Left hindlimb (tissue), 1 donor: ENCODE measurements at regions not wholly inside any gene's neighbourhood (a gene's known extent, or its start where the extent isn't known, plus 50 kb on each side); places are given as distances from the start of the nearest gene placed in this dataset.

Experiments used
- DNase-seq: peaks from one replicate; pipeline ENCODE4 v3.0.0-alpha.2; 2018

DNA sequence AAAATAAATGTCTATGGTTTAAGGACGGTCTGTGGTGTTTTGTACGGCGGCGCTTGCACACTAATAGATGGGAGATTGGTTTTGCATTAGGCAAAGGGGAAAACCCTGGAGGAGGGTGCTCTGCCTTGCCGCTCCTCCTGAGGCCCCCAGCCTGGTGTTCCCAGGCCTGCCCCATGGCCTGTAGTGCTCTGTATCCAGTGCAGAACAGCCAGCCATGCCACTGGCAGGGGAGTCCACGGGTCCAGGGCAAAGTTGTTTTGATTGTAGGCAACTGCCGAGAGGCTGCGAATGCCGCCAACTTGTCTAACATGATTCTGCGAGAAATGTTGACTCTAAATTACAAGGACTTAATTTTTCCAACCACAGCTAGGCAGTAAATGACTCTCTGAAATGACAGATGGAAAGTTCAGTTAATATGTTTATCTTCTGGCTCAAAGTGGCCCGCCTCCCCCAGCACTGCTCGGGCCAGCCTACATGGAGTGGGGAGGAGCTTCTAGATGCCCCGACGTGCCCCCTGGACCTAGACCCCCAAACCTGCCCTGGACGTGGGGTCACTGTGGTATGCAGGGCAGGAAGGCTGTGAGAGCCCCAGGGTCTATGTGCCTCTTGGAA lies 104.6 kb upstream of the GDF10 start:
- no peak for DNase-seq

DNA sequence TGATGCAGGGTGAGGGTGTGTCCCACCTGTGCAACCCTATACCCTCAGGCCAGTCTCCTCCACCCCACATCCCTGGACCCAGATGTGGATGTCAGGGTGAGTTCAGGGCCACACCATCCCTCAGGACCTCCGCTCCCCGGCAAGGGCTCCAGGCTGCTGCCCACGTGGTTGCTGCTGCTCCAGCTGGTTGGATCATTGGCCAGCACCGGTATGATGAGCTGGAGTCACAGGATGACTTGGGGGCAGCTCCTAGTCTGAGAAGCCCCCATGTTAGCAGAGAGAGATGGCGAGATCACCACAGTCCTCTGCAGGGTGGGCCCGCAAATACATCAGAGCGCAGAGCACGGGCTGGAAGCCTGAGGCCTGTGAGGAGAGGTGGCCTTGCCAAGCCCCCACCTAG lies 103.3 kb upstream of the GDF10 start:
- DNase-seq = no peak

DNA sequence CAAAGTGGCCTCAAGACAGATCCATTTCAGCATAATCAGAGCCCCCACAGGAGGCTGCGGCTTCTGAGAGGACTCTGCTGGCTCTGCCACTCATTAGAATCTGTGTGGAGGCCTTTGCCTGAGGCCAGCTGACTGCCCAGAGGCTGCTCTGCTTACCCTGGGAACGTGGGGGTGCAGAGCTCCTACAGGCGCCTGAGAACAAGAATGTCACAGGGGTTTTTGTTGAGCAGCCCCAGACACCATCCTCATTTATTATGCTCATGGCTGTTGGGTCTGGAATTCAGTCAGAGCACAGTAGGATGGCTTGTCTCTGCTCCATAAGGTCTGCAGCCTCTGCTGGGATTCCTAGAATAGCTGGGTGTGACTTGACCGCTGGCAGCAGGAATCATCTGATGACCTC lies 101.8 kb upstream of the GDF10 start:
- DNase-seq = no peak

DNA sequence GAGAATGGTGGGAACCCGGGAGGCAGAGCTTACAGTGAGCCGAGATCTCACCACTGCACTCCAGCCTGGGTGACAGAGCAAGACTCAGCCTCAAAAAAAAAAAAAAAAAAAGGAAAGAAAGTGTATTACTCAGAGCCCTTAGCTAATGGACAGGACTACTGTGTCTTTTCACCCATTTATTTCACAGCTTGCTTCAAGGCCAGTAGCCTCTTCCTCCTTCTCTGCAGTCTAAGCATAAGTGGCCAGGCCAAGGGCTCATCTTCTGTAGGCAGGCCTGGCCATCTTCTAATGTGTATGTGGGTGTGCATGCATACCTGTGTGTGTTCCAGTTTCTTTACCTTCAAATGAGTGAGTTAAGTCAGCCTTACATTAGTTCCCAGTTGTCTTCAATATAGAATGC lies 94.8 kb upstream of the GDF10 start:
- no peak for DNase-seq

DNA sequence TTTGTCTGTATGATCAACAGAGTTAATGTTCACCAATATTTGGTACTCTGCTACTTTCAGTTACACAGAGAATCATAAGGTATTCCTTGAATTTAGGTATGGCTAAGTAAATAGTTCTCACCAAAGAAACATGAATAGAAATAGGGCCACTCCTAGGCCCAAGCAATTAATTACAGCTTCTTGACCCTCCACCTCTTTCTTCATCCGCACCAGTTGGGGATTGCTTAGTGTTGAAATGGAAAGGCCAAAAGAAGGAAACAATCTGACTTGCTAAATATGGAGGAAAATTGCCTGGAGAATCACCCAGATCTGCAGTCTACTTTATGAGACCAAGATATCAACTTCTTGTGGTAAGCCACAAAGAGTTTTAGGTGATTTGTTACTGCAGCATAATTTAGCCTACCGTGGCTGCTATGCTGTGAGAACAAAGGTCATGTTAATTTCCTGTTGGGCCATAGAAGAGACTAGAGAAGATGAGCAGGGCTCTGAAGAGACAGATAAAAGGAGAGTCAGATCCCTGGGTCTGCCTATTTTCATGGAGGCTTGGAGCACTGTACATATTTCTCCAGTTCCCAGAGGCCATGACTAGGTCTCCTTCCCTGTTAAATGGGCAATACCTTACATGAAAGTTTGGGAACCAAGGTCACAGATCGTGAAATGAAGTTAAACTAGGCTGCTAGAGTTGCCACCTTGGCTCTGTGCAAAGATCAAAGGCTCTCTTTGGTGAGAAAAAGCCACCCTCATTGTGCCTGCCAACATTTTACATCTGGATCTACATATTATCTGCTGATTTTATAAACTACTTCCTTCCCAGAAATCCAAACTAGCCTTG lies 93.3 kb upstream of the GDF10 start:
- no peak for DNase-seq

DNA sequence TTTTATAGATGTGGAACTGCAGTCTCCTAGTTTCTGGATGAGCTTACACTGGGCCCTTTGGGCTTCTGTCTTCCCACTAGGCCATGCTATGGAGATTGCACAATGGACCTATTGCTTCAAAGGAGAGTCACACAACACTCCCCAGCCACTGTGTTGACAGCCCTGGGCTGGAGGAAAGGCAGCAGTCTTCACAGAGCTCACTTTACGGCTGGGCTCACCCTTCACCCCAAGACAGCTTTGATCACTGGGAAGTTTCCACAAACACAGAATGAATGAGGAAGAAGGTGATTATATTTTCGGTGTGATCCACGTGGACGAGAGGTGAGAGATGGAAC lies 92.7 kb upstream of the GDF10 start:
- DNase-seq = no peak

DNA sequence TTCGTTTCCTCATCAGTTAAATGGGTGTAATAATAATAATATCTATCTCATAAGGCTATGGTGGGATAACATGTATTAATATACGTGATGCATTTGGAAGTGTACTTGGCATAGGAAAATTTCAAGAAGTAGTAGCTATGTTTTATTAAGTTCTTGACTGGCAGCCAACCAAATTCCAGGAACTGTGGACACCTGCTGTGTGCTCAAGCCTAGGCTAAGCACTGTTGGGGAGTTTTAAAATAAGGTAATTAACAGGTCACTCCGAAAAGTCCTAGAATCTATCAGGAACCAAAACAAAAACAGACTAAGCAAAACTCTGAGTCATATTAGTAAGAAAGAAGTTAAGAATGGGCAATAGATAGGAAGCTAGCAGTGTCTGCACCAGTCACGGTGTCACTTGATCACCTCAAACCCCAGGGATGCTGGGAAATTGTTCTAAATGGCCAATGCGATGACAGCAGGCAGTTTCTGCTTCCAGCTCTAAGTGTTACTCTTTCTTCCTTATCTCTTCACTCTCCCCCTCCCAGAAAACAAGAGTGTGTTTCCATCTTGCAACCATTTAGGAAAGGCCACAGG lies 92.0 kb upstream of the GDF10 start:
- DNase-seq = no peak

DNA sequence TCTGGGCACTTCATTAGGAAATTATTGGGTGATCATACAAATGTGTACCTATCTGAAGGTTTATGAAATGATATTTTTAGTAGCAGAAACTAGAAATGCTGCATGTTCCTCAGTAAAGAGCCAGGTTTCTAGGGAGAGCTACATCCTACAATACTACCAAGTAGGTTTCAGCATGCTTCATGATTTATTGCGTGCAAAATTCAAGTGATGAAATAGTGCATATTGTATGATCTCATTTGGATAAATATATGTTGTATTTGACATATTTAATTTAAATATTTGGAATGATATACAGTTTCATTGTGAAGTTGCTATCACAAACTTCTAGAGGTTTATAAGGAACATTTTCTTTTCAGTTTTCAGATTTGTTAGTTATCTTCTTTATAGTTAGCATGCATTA lies 90.5 kb upstream of the GDF10 start:
- DNase-seq = no peak

DNA sequence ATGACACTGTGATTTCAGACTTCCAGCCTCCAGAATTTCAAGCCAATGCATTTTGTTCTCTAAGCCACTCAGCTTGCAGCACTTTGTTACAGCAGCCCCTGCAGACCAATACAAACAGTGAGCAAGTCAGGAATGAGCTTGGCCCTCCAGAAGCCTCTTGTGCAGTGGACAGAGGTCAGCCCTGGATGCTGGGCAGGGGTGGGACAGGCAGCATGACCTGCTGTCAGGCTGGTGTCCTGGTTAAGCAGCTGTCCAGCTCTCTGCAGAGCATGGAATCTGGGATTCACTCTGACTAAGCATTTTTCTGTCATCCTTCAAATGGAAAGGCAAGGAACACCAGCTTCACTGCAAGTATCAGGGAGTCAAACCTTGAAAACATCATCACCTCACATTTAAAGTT lies 85.5 kb upstream of the GDF10 start:
- DNase-seq = no peak

DNA sequence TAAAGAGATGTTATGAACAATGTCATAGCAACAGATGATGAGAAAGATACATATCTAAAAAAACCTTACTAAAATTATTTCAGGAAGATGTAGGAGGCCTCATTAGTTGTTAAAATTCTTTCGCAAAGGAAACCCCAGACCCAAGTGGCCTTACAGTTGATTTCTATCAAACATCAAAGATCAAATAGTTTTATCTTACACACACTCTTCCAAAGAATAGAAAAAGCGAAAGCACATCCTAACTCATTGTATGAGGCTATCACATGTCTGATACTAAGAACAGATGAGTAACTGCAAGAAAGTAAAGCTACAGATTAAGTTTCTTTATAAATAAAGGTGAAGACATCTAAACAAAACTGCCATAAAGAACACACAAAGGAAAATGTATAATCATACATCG lies 82.9 kb upstream of the GDF10 start:
- no peak for DNase-seq

DNA sequence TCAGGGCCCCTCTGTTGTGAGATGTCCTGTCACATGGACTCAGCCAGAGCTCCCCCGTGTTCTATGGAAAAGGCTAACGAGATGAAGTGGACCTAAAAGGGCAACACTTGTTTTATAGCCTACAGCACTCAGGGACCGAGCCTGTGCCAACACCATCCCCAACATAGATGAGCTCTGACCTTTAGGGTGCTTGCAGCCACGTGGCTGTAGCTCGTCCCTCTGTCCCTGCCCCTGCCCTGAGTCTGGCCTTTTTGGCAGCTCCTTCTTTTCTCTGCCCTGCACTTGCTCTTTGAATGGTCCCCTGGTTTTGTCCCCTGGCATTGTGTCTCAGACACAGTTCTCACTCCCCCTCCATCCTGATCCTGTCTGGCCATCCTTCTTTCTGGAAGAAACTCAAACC lies 81.2 kb upstream of the GDF10 start:
- DNase-seq = no peak

DNA sequence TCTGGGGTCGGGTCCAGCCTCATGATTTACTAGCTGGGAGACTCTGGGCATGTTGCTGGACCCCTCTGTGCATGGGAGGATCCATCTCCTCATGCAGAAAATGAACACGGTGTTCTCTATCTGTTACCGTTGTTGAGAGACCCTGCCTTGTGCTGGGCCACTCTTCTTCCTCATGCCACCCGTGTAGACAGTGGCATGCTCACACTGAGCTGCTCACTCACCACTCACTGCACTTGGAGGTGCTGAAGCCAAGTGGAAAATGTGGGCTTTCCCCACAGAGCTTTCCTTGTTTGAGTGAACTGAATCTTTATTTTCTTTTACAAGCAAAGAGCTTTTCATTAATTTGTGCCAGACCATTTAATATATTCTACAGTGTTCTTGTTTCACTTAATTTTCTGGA lies 77.5 kb upstream of the GDF10 start:
- no peak for DNase-seq

DNA sequence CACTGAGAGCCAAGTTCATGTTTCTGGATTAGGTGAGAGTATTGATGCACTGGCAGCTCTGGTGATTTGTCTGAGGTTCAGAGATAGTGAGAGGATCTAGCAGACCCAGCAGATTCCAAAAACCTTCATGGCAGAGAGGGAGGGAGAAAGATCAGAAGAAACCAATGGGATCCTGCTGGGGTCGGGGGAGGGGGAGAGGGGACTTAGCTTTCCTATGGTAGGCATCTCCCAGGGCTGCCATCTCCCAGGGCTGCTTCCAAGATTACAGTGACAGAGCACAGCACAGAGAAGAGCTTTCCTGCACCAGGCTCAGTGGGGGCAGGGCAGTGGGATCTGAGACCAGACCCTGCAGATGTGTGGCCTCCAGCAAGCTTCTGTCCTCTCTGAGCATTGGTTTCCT lies 76.8 kb upstream of the GDF10 start:
- DNase-seq = no peak

DNA sequence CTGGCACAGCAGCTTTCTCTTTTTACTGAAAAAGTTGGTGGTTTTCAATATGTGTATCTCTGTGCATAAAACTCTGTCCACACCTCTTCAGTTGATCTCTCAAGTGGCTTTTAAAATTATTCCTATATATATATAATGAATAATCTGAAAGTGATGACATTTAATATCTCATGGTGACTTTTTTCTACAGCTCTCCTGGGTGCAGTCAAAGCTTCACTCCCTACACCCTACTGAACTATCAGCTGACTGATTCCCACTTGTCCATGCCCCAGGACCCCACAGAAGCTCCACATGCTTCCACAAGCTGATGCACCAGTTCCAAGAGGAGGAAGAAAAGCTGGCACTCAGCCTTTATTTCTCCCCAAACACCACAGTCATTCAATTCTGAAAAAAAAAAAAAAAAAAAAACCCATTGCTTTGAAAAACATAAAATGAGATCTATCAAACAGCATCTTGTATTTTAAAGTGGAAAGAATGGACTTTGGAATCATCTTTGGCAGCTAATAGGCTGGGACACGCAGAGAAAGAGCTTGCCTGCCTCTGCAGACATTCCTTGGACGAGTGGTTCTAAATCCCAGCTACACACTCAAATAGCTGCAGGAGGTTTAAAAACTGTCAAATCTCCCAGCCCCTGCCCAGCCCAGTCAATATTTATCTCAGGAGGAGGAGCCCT lies 75.3 kb upstream of the GDF10 start:
- no peak for DNase-seq

DNA sequence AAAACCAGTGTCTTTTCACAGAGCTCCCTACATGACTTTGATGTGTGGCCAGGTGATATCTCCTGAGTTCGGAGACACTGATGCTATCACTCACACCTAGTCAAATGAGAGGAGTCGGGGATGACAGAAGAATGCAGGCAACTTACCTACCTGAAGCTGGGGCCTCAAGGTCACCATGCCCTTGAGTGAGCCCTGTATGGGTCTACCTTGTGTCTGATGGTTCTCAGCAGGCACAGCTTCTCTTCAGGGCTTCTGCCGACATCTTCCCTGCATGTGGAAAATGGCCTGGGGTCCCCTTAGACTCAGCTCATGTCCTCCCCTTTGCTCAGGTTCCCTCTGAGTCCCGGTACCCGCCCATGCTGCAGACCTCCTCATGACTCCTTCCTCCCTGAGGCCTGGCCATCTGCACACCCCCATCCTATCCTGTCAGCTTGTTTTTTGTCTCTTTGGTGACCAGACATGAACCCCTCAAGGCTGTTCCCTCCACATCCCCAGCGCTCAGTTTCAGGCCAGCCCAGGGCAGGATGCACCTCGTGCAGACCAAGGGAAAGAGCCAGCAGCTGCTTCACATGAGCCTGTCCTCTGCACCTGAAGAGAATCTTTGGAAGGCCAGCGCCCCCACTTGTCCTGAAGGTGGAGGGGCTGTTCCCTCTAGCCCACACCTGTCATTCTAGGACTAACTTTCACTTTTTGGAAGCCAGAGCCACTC lies 74.6 kb upstream of the GDF10 start:
- DNase-seq = no peak

DNA sequence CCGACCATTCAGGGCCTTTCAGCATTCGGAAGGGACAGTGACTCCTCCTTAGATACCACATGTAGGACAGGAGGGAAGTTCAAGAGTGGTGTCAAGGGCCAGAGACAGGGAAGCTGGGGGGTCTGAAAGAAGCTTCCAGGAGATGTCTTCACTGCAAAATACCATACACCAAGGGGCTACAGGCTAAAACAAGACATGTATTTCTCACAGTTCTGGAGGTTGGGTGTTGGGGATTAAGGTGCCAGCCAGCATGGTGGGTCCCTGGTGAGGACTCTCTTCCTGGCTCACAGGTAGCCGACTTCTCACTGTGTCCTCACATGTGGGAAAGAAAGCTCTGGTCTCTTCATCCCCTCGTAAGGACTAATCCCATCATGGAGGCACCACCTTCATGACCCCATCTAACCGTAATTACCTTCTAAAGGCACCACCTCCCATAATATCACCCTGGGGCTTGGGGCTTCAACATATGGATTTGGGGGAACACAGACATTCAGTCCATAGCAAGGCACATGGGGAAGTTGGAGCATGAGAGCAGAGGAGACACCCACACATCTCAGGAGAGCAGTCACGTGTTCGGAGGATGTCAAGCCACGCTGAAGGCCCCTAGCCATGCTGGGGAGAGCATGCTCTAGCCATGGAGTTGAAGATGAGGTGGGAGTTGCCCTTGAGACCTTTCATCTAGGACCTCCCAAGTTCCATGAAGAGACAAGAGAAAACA lies 73.9 kb upstream of the GDF10 start:
- DNase-seq = no peak

DNA sequence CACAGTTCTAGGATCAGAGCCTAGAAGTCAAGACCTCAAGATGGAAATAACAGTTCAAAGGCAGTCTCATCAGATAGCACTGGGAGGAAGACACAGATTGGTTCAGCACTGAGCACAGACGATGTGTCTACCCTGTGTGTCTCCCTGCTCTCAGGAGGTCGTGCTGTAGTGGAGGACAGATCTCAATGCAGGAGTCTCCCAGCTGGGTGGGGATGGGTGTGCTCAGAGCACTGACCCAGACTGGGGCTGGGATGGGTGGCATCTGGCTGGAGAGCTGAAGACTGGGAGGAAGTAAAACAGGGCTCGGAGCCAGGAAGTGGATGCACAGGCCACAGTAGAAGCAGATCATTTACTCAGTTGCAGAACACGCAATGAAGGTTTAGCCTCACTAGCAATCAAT lies 69.5 kb upstream of the GDF10 start:
- no peak for DNase-seq

DNA sequence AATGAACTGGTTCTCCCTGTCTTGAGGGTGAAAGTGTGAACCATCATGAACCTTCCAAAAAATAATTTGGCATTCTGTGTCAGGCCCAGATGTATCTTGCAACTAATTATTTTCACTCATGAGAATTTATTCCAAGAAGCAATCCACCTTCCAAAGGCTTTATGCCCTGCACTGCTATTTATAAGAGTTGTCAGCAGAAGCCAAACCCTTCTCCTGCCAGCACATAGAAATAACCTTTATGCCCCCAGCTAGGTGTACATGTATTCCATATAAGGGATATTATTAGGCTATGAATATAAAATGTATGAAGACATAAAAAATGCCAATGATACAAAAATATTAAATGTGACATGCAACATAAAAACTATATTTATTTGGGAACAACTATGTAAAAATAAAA lies 69.0 kb upstream of the GDF10 start:
- DNase-seq = no peak

DNA sequence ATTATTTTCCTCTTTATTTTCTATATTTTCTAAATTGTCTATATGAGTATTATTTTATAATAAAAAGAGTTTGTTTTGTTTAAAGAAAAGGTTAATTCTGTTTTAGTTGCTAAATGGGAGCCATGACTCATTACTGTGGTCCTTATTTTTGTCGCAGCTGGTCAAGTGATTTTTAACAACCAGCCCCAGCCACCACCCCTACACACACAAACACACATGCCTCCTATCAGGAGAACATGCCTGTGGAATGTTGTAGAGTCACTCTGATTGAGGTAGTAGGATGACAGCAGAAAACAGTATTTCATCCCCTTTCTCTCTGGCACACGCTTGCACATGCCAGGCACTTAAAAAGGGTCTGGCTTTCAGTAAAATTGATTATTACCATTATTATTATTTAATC lies 68.6 kb upstream of the GDF10 start:
- no peak for DNase-seq

DNA sequence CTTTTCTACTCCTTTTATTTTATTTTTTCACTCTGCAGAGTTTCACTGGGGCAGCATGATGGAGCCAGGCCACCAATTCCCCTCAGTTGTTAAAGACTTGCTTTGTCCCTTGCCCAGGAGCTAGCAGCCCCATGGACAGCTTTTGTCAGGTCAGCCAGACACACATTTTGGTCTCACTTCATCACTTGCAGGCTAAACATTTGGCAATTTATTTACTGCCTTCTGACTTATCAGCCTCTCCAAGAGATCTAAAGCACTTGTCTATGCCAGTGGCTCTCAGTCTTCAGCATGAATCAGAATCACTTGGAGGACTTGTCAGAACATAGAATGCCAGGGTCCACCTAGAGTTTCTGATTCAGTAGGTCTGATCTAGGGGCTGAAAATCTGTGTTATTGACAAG lies 66.4 kb upstream of the GDF10 start:
- no peak for DNase-seq

DNA sequence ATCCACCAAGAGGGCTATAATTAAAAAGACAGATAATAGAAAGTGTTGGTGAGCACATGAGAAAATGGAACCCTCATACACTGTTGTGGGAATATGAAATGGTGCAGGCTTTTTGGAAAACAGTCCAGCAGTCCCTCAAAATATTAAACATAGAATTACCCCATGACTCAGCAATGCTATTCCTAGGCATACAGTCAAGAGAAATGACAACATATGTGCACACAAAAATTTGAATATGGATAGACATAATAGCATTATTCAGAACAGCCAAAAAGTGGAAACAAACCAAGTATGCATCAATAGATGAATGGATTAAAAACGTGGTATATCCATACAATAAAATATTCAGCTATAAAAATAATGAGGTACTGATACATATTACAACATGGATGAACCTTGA lies 64.5 kb upstream of the GDF10 start:
- no peak for DNase-seq

DNA sequence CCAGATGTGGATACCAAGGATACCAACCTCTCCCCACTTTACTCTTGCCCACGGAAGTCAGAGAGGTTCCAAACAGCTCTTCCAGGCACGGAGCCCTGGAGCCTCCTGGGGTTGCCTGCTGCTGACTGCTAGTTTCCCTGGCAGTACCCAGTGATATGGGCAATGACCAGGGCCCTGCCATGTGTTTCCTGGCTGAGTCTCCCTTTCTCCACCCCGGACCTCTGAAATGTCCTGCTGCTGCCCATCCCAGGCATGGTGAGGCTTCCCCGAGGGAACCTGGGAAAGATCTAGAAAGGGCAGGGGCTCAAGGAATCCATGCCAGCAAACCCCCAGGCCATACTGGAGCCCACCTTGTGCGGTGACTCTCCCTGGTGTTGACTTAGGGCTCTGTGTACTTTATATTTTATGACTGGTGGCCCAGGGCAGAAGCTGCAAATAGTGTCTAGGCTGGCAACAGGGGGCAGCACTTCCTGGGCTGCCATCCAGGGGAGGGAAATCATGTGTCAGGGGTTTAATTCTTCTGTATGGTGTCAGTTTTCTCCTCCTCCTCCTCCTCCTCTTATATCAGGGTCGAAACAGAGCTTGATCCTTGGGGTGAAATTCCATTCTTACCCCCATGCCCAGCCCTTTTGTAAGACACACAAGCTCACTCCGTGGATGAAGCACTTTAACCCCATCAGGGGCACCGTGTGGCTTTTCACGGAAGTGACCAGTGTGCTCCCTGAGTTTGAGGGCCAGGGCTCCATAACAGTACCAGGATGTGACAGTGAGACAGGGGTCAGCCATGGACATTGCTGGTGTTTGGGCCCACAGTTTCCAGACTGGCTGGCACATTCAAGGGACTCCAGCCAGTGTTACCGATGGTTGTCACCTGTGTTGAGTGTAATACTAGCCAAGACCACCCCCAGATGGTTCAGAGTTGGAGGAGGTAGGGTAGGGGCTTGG lies 62.4 kb upstream of the GDF10 start:
- no peak for DNase-seq
